Tibial artery (tissue), 4 donors: ENCODE measurements at regions not wholly inside any gene's neighbourhood (a gene's known extent, or its start where the extent isn't known, plus 50 kb on each side); places are given as distances from the start of the nearest gene placed in this dataset.

Source experiments
- DNase-seq, 2 donors: peaks; one replicate each; pipeline ENCODE4 v3.0.0-alpha.2; 2019
- H3K27ac ChIP-seq, 2 donors: fragments of 200-600 bp; sonication (generic) in 1 of 2; 1 replicate in 1 of 2; 2 replicates in 1 of 2; pipeline ENCODE4 v1.5.1; 2018 to 2019; ENCODE audit warnings: mild to moderate bottlenecking in 1 of 2
- H3K27me3 ChIP-seq, 2 donors: fragments of 200-600 bp; sonication (generic) in 1 of 2; one replicate each; pipeline versions ENCODE4 v1.5.1 to v1.6.0; 2016 to 2019
- H3K36me3 ChIP-seq, 3 donors: fragments of 200-600 bp; sonication (generic) in 2 of 3; one replicate each; pipeline ENCODE4 v1.5.1; 2016 to 2019; ENCODE audit warnings: mild to moderate bottlenecking in 2 of 3
- H3K4me1 ChIP-seq, 4 donors: fragments of 200-600 bp; sonication (generic) in 2 of 4; 1 replicate in 3 of 4; 2 replicates in 1 of 4; pipeline ENCODE4 v1.5.1; 2016 to 2019
- H3K4me3 ChIP-seq, 2 donors: fragments of 200-600 bp; sonication (generic) in 1 of 2; 1 replicate in 1 of 2; 2 replicates in 1 of 2; pipeline ENCODE4 v1.5.1; 2018 to 2019; ENCODE audit warnings: mild to moderate bottlenecking in 2 of 2
- H3K9me3 ChIP-seq, 3 donors: fragments of 200-600 bp; sonication (generic) in 1 of 3; one replicate each; pipeline ENCODE4 v1.5.1; 2016 to 2019
- intact Hi-C: fragments of 100-400 bp; cut with DNase I; formaldehyde crosslinking; loops from one replicate; pipeline ENCODE4 v1.15.0; 2023; ENCODE audit warnings: low total_unique reads
- TF ChIP-seq, protein P1 (sequence below), 2 experiments: fragments of 200-600 bp in 1 of 2; fragments of 450-650 bp in 1 of 2; IDR thresholded peaks; one replicate each; pipeline ENCODE4 v1.5.1; 2017 to 2019; ENCODE audit warnings: antibody characterized with exemption in 2 of 2, mild to moderate bottlenecking in 1 of 2, moderate library complexity in 1 of 2

DNA sequence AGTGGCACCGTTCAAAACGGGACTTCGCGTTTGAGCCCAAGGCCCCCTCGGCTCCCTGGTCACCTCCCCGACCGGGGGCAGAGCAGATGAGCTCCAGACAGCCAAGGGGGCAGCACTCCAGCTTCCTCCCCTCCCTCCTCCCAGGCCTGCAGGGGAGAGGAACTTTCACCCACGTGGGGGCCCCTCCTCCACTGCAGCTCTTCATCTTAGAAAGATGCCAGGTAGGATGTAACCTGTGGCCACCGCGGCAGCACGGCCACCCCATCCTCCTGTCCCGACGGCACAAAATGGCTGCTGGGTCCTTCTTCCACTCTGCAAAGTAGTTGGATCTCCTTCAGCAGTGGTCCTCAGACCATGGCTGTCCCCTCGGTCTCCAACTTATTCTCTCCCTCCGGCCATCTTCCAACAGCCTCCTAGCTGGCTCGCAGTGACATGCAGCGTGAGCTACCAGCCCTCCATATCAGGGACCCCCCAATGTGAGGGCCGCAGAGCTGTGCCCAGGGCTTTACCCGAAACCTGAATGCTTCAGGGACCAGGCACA is 94.5 kb upstream of the ID2 start:
- intact Hi-C loops: no loop called here
- Histone ChIP-seq H3K9me3 (no peaks in the 10 kb centered on the region), H3K4me3 (no peak overlapping the region), H3K4me1 (peaks cover 0 to 17% (median 12%) of the 10 kb centered on the region in 4 donors), H3K27me3 (no peaks in the 10 kb centered on the region), H3K27ac (no peak overlapping the region), H3K36me3 (no peaks in the 10 kb centered on the region)
- TF ChIP-seq, protein P1, sequence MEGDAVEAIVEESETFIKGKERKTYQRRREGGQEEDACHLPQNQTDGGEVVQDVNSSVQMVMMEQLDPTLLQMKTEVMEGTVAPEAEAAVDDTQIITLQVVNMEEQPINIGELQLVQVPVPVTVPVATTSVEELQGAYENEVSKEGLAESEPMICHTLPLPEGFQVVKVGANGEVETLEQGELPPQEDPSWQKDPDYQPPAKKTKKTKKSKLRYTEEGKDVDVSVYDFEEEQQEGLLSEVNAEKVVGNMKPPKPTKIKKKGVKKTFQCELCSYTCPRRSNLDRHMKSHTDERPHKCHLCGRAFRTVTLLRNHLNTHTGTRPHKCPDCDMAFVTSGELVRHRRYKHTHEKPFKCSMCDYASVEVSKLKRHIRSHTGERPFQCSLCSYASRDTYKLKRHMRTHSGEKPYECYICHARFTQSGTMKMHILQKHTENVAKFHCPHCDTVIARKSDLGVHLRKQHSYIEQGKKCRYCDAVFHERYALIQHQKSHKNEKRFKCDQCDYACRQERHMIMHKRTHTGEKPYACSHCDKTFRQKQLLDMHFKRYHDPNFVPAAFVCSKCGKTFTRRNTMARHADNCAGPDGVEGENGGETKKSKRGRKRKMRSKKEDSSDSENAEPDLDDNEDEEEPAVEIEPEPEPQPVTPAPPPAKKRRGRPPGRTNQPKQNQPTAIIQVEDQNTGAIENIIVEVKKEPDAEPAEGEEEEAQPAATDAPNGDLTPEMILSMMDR (IDR thresholded peaks at IDR 0.05): no peak
- DNase-seq: no peak

DNA sequence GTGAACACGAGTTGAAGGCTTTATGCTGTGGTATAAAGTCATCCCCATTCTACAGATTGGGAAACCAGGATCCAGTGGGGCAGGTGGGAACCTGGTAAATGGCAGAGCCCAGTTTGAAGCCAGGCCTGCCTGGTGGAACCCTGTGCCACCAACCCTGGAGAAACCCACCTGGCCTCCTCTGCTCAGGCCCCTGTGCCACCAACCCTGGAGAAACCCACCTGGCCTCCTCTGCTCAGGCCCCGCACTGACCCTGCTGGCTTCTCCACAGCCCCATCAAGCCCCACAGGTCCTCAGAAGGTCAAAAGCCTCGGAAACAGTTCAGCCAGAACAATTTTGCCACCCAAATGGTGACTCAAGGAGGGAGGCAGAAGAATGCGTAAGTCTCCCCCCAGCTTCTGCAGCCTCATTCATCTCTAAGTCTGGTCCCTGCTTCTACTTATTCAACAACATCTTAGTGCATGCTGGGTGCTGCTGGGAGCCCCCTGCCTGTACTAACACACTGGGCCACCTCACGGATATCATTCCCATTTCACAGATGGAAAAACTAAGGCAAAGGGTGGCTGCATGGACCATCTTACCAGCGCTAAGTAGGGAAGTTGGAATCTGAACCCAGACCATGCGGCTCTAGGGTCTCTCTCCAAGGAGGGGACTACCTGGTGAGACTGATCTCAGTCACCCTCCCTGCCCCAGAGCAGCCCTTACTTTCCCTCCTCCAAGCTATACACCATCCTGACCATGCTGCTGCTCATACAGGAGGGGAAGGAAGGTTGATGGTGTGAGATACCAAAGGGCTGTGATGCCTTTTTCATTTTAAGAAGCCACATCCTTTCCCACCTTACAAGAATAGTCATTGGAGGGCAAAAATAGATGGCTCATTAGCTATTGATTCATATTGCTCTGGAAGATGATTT is 93.7 kb upstream of the ID2 start:
- H3K27ac ChIP-seq: no peak overlapping the region
- H3K36me3 ChIP-seq: no peaks in the 10 kb centered on the region
- peaks cover 0 to 11% (median 10%) of the 10 kb centered on the region in 4 donors for H3K4me1 ChIP-seq
- intact Hi-C loops: no loop called here
- TF ChIP-seq, protein P1 (IDR thresholded peaks at IDR 0.05): no peak
- no peaks in the 10 kb centered on the region for H3K9me3 ChIP-seq
- H3K27me3 ChIP-seq: no peaks in the 10 kb centered on the region
- no peak for DNase-seq
- H3K4me3 ChIP-seq: no peak overlapping the region

DNA sequence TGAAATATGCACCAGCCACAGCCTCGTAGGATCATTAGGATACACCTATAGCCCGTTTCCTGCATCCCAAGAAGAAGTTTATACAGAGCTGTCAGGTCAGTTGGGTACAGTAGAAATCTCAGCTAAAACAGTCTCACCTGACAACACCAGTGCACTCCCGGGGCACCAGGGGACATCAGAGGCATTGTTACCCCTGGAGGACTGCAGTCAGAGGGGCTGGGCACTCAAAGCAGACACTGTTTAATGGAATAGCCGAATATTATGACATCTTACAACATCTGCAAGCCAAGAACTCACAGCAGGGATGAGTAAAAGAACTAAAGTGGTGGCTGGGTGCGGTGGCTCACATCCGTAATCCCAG is 93.0 kb upstream of the ID2 start:
- no peaks in the 10 kb centered on the region for H3K27me3 ChIP-seq
- H3K4me3 ChIP-seq: no peak overlapping the region
- intact Hi-C loops: no loop called here
- TF ChIP-seq, protein P1 (IDR thresholded peaks at IDR 0.05): no peak
- peaks cover 0 to 6% (median 6%) of the 10 kb centered on the region in 4 donors for H3K4me1 ChIP-seq
- DNase-seq: no peak
- no peak overlapping the region for H3K27ac ChIP-seq
- H3K9me3 ChIP-seq: no peaks in the 10 kb centered on the region
- H3K36me3 ChIP-seq: no peaks in the 10 kb centered on the region

DNA sequence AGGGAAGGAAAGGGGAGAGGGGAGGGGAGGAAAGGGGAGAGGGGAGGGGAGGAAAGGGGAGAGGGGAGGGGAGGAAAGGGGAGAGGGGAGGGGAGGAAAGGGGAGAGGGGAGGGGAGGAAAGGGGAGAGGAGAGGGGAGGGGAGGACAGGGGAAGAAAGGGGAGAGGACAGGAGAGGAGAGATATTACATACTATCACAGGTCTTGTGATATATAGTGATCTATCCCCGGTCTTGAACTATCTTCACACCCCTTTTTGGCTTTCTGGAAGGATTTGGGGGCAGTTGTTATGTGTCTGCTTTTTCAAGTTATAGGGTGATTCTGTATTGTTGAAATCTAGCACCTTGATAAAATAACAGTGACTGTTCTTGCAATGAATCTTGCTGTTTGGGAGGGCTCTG is 92.1 kb upstream of the ID2 start:
- H3K4me1 ChIP-seq: no peaks in the 10 kb centered on the region
- H3K36me3 ChIP-seq: no peaks in the 10 kb centered on the region
- DNase-seq: no peak
- H3K27me3 ChIP-seq: no peaks in the 10 kb centered on the region
- no peak overlapping the region for H3K4me3 ChIP-seq
- TF ChIP-seq, protein P1 (IDR thresholded peaks at IDR 0.05): no peak
- H3K27ac ChIP-seq: no peak overlapping the region
- intact Hi-C loops: no loop called here
- H3K9me3 ChIP-seq: no peaks in the 10 kb centered on the region

DNA sequence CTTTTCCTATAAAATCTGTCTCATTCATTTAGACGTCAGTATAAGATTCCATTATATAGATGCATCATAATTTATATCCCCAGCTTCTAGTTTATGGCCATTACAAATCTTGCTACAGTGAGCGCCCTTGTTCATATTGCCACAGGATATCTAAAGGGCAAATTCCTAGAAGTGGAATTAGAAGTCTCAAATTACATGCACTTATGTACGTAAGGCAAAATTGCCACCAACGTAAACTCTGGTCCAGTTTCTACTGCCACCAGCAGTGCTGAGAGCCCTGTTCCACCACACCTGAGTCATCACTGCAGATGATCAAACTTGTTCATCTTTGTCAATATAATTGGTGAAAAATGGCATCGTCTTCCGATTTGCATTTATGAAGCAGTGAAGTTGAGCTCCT is 90.9 kb upstream of the ID2 start:
- TF ChIP-seq, protein P1 (IDR thresholded peaks at IDR 0.05): no peak
- Histone ChIP-seq H3K9me3 (no peaks in the 10 kb centered on the region), H3K4me3 (no peak overlapping the region), H3K27me3 (no peaks in the 10 kb centered on the region), H3K27ac (no peak overlapping the region), H3K36me3 (no peaks in the 10 kb centered on the region), H3K4me1 (no peaks in the 10 kb centered on the region)
- intact Hi-C loops: no loop called here
- DNase-seq: no peak
